ENCODE measurements at regions not wholly inside any gene's neighbourhood (a gene's known extent, or its start where the extent isn't known, plus 50 kb on each side); places are given as distances from the start of the nearest gene placed in this dataset.

DNA sequence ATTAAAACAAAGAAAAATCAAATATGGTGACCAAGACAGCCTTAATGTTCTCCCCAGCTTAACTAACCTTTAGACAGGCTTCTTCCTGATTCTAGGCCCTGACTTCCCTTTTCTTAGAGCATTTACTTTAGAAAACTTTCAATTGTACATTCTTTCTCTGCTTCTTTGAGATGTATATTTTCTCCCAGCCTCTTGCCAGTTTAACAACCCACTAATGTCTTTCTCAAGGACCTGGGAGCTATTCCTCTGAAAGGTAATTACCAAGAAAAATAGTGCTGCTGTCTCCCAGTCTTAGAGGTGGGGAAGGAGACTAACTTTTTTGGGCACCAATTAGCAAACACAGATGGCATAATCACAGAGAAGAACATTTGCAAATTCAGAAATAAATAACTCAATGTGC is 62.8 kb upstream of the KCNQ5 start (continued):
- TF ChIP-seq, protein P1, sequence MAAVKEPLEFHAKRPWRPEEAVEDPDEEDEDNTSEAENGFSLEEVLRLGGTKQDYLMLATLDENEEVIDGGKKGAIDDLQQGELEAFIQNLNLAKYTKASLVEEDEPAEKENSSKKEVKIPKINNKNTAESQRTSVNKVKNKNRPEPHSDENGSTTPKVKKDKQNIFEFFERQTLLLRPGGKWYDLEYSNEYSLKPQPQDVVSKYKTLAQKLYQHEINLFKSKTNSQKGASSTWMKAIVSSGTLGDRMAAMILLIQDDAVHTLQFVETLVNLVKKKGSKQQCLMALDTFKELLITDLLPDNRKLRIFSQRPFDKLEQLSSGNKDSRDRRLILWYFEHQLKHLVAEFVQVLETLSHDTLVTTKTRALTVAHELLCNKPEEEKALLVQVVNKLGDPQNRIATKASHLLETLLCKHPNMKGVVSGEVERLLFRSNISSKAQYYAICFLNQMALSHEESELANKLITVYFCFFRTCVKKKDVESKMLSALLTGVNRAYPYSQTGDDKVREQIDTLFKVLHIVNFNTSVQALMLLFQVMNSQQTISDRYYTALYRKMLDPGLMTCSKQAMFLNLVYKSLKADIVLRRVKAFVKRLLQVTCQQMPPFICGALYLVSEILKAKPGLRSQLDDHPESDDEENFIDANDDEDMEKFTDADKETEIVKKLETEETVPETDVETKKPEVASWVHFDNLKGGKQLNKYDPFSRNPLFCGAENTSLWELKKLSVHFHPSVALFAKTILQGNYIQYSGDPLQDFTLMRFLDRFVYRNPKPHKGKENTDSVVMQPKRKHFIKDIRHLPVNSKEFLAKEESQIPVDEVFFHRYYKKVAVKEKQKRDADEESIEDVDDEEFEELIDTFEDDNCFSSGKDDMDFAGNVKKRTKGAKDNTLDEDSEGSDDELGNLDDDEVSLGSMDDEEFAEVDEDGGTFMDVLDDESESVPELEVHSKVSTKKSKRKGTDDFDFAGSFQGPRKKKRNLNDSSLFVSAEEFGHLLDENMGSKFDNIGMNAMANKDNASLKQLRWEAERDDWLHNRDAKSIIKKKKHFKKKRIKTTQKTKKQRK (IDR thresholded peaks at IDR 0.05; ENCODE audit: low read depth, low read length), result no peak

- BruUV-seq (replicated peaks), result no TSS peak
- no peaks in the 10 kb centered on the region for H3K79me2 ChIP-seq (ENCODE audit: control insufficient read depth, insufficient read depth, low read length)
- ChIA-PET SMC1A (ENCODE audit: uncharacterized antibody, unreplicated experiment) (interaction anchor here (1.2 to 1.3 kb wide), 2 partner anchors 10 to 148 kb away, joined by 3 read pairs; no protein-coding TSS in a partner anchor), POLR2A (no interaction called here), CTCF (no interaction called here), RAD21 (ENCODE audit: unreplicated experiment) (no interaction called here)
- no peak for TF ChIP-seq KAT2A (conservative IDR thresholded peaks at IDR 0.05; ENCODE audit: control insufficient read depth, low read depth, low read length)
- TF ChIP-seq ELK1 (IDR thresholded peaks at IDR 0.05; ENCODE audit: low read depth, low read length), result no peak
- TF ChIP-seq SUPT20H (IDR thresholded peaks at IDR 0.05; ENCODE audit: borderline replicate concordance, control insufficient read depth, low read depth, low read length), result no peak
- TF ChIP-seq CBFB (IDR thresholded peaks at IDR 0.05; ENCODE audit: low read depth), result no peak
- no peak for TF ChIP-seq USF2 (IDR thresholded peaks at IDR 0.05; ENCODE audit: borderline replicate concordance, low read depth, low read length)
- TF ChIP-seq IRF4 (IDR thresholded peaks at IDR 0.05; ENCODE audit: low read depth, low read length), result no peak
- no peak for TF ChIP-seq IRF5 (IDR thresholded peaks at IDR 0.05; ENCODE audit: borderline replicate concordance)
- TF ChIP-seq GABPA (IDR thresholded peaks at IDR 0.05; ENCODE audit: low read depth), result no peak
- TF ChIP-seq RELA (IDR thresholded peaks at IDR 0.05; ENCODE audit: borderline replicate concordance, partially characterized antibody), result no peak
- no peak for TF ChIP-seq SMAD5 (IDR thresholded peaks at IDR 0.05; ENCODE audit: low read depth)
- TF ChIP-seq RFX5 (IDR thresholded peaks at IDR 0.05; ENCODE audit: low read depth, low read length), result no peak
- TF ChIP-seq CEBPB (IDR thresholded peaks at IDR 0.05; ENCODE audit: borderline replicate concordance in 1 of 2, low read depth in 2 of 2, low read length in 2 of 2), result no peak
- no peaks in the 10 kb centered on the region for H3K36me3 ChIP-seq (ENCODE audit: control insufficient read depth in 2 of 2, insufficient read depth in 2 of 2, low read length in 1 of 2)
- H3K9me3 ChIP-seq (replicated peaks; ENCODE audit: control insufficient read depth, insufficient read depth, low read length), result no peaks in the 10 kb centered on the region
- no peaks in the 10 kb centered on the region for H3K27me3 ChIP-seq (replicated peaks in 1 of 2; ENCODE audit: control insufficient read depth in 2 of 2, insufficient read depth in 2 of 2, low read length in 1 of 2)
- H2AFZ ChIP-seq (ENCODE audit: control insufficient read depth, low read depth, low read length), result no peak overlapping the region
- whole genome bisulfite sequencing (ENCODE audit: insufficient coverage, insufficient replicate concordance, low lambda C conversion rate, missing lambda C conversion rate), result 33% methylated on average over 3 of the region's 3 CpGs
- H3K4me2 ChIP-seq (ENCODE audit: control insufficient read depth, insufficient read depth), result no peak overlapping the region
- FAIRE-seq (no peak), ATAC-seq (no peak), DNase-seq (ENCODE audit: low read depth, low spot score) (no peak)
- H3K9ac ChIP-seq (ENCODE audit: control insufficient read depth, insufficient read depth, low read length), result no peak overlapping the region
- no peak overlapping the region for H3K4me3 ChIP-seq
- intact Hi-C loops (cut with micrococcal nuclease; ENCODE audit: unreplicated experiment) (no loop called here), in situ Hi-C loops (cut with MboI) (no loop called here)
- H4K20me1 ChIP-seq (ENCODE audit: control insufficient read depth, insufficient read depth), result no peaks in the 10 kb centered on the region
- H3K4me1 ChIP-seq (ENCODE audit: control insufficient read depth, insufficient read depth, low read length), result no peaks in the 10 kb centered on the region
- H3K27ac ChIP-seq (ENCODE audit: control insufficient read depth, insufficient read depth), result no peak overlapping the region
These were observed 62.3 kb upstream of the KCNQ5 start for GRCh38 chr6:72559555-72559954.
